ENCODE measurements at regions not wholly inside any gene's neighbourhood (a gene's known extent, or its start where the extent isn't known, plus 50 kb on each side); places are given as distances from the start of the nearest gene placed in this dataset.

DNA sequence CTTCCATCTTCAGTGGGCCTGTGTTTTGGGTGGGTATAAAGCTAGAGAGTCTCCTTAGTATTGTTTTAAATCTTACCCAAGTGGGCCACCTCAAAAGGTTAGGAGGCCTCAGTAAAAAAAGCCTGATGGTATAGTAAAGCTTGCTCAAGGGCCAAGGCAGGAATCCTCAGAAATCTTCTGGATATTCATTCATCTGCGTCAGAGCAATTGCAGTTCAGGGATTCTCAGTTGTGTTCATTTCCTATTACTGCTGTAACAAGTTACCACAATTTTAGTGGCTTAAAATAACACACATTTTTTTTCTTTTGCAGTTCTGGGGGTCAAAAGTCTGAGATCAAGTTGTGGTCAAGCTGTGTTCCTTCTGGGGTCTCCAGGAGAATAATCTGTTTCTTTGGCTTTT lies 985.5 kb downstream of the TLE4 start:
- in situ Hi-C loops (cut with MboI; ENCODE audit: low sequenced_read_pairs, unreplicated experiment) = no loop called here

DNA sequence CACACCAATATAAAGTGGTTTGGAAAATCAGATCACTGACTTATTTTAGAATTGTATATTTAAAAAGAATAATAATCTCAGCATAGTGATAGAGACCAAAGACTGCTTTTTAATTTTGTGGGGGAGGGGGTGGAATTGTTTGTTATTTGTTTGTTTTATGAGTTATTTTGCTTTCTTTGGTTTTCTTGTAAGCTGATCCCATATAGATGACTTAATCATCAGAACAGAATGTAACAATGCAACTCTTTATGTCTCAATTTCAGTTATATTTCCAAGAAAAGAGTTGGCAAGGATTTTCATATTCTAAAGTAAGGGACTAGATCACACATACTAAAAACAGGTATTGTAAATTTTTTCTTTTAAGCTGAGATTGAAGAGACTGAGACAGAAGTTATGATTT lies 984.9 kb downstream of the TLE4 start:
- TF ChIP-seq, protein P1, sequence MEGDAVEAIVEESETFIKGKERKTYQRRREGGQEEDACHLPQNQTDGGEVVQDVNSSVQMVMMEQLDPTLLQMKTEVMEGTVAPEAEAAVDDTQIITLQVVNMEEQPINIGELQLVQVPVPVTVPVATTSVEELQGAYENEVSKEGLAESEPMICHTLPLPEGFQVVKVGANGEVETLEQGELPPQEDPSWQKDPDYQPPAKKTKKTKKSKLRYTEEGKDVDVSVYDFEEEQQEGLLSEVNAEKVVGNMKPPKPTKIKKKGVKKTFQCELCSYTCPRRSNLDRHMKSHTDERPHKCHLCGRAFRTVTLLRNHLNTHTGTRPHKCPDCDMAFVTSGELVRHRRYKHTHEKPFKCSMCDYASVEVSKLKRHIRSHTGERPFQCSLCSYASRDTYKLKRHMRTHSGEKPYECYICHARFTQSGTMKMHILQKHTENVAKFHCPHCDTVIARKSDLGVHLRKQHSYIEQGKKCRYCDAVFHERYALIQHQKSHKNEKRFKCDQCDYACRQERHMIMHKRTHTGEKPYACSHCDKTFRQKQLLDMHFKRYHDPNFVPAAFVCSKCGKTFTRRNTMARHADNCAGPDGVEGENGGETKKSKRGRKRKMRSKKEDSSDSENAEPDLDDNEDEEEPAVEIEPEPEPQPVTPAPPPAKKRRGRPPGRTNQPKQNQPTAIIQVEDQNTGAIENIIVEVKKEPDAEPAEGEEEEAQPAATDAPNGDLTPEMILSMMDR (IDR thresholded peaks at IDR 0.05; ENCODE audit: borderline replicate concordance, control extremely low read depth, extremely low read depth, insufficient read depth, missing control alignments) = no peak
- in situ Hi-C loops (cut with MboI; ENCODE audit: low sequenced_read_pairs, unreplicated experiment) = no loop called here
- DNase-seq (ENCODE audit: low spot score) = no peak

More for the DNA sequence above, 985.5 kb downstream of the TLE4 start:
- no peak for DNase-seq (ENCODE audit: low spot score)
- TF ChIP-seq, protein P1 (IDR thresholded peaks at IDR 0.05; ENCODE audit: borderline replicate concordance, control extremely low read depth, extremely low read depth, insufficient read depth, missing control alignments) = no peak

- DNase-seq (ENCODE audit: low spot score) = no peak
- in situ Hi-C loops (cut with MboI; ENCODE audit: low sequenced_read_pairs, unreplicated experiment) = no loop called here
- TF ChIP-seq, protein P1 (IDR thresholded peaks at IDR 0.05; ENCODE audit: borderline replicate concordance, control extremely low read depth, extremely low read depth, insufficient read depth, missing control alignments) = no peak
Observed at GRCh38 chr9:80555782-80556325, 984.1 kb downstream of the TLE4 start.

DNA sequence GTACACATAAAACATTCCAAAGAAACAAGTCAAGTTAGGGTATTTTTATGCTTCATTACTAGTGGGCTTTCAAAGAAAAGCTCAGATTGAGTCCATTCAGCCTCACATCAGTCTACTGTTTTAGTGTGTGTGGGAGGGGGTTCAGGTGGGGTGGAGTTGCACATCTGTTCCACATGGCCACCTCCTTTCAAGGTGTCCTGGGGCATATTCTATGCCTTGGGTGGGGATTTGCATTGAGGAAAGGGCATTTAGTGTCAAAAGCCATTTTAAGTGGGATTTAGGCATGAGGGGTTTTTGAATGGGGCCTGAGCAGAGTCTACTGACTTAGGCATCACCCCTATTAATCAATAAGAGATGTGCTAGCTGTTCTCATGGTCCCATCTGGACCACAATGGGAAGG lies 983.1 kb downstream of the TLE4 start:
- TF ChIP-seq, protein P1 (IDR thresholded peaks at IDR 0.05; ENCODE audit: borderline replicate concordance, control extremely low read depth, extremely low read depth, insufficient read depth, missing control alignments) = no peak
- in situ Hi-C loops (cut with MboI; ENCODE audit: low sequenced_read_pairs, unreplicated experiment) = no loop called here
- DNase-seq (ENCODE audit: low spot score) = no peak

- DNase-seq (ENCODE audit: low spot score) = no peak
- TF ChIP-seq, protein P1 (IDR thresholded peaks at IDR 0.05; ENCODE audit: borderline replicate concordance, control extremely low read depth, extremely low read depth, insufficient read depth, missing control alignments) = no peak
- in situ Hi-C loops (cut with MboI; ENCODE audit: low sequenced_read_pairs, unreplicated experiment) = no loop called here
Observed at GRCh38 chr9:80554301-80554700, 982.5 kb downstream of the TLE4 start.

GRCh38 chr9:80552931-80553330 lies 981.2 kb downstream of the TLE4 start:
- TF ChIP-seq, protein P1 (IDR thresholded peaks at IDR 0.05; ENCODE audit: borderline replicate concordance, control extremely low read depth, extremely low read depth, insufficient read depth, missing control alignments) = no peak
- no peak for DNase-seq (ENCODE audit: low spot score)
- in situ Hi-C loops (cut with MboI; ENCODE audit: low sequenced_read_pairs, unreplicated experiment) = no loop called here

Measured in GM13976 (cell line).